OCI-LY1 (cell line): ENCODE measurements at regions not wholly inside any gene's neighbourhood (a gene's known extent, or its start where the extent isn't known, plus 50 kb on each side); places are given as distances from the start of the nearest gene placed in this dataset.

Source experiments
- H2AFZ ChIP-seq: fragments of 200-600 bp; sonication (generic), shearing (Covaris generic); 2 replicates; pipeline ENCODE4 v1.6.0; 2014; ENCODE audit warnings: antibody characterized with exemption, mild to moderate bottlenecking, low read length
- H3F3A ChIP-seq: fragments of 200-600 bp; sonication (generic), shearing (Covaris generic); 2 replicates; pipeline ENCODE4 v1.6.0; 2014; ENCODE audit warnings: mild to moderate bottlenecking, antibody characterized with exemption, low read length, moderate library complexity; ENCODE audit not compliant: insufficient read depth
- H3K27ac ChIP-seq: fragments of 200-600 bp; sonication (generic); 2 replicates; pipeline ENCODE4 v1.5.1; 2014; ENCODE audit warnings: low read length, mixed run types, mild to moderate bottlenecking, low read depth; ENCODE audit not compliant: poor library complexity, severe bottlenecking
- H3K27me3 ChIP-seq: fragments of 200-600 bp; sonication (generic); 2 replicates; pipeline ENCODE4 v1.6.0; 2014; ENCODE audit warnings: antibody characterized with exemption, mild to moderate bottlenecking, low read length, moderate library complexity; ENCODE audit not compliant: insufficient read depth
- H3K36me3 ChIP-seq: fragments of 200-600 bp; sonication (generic); 2 replicates; pipeline ENCODE4 v1.6.1; 2014; ENCODE audit warnings: mild to moderate bottlenecking, antibody characterized with exemption, low read length, moderate library complexity, mixed read lengths; ENCODE audit not compliant: insufficient read depth
- H3K4me1 ChIP-seq: fragments of 200-600 bp; sonication (generic); 2 replicates; pipeline ENCODE4 v1.5.1; 2014; ENCODE audit warnings: mild to moderate bottlenecking, low read length, moderate library complexity; ENCODE audit not compliant: insufficient read depth, severe bottlenecking
- H3K4me2 ChIP-seq: fragments of 200-600 bp; sonication (generic), shearing (Covaris generic); 2 replicates; pipeline ENCODE4 v1.6.1; 2014; ENCODE audit warnings: low read length
- H3K4me3 ChIP-seq: fragments of 200-600 bp; sonication (generic); 2 replicates; pipeline ENCODE4 v1.5.1; 2014; ENCODE audit warnings: low read length, low read depth, mild to moderate bottlenecking, mixed read lengths; ENCODE audit not compliant: poor library complexity, severe bottlenecking
- H3K79me2 ChIP-seq: fragments of 200-600 bp; shearing (Covaris generic); 2 replicates; pipeline ENCODE4 v1.6.1; 2016; ENCODE audit warnings: mixed run types, low read length, mixed read lengths; ENCODE audit not compliant: insufficient read depth
- H3K9ac ChIP-seq: fragments of 200-600 bp; sonication (generic), shearing (Covaris generic); 2 replicates; pipeline ENCODE4 v1.6.1; 2014; ENCODE audit warnings: mild to moderate bottlenecking, low read length, mixed read lengths
- H3K9me2 ChIP-seq: fragments of 200-600 bp; sonication (generic), shearing (Covaris generic); 2 replicates; pipeline ENCODE4 v1.6.1; 2014; ENCODE audit warnings: low read depth, mild to moderate bottlenecking, low read length, mixed read lengths
- H3K9me3 ChIP-seq: fragments of 200-600 bp; shearing (Covaris generic); 2 replicates; pipeline ENCODE4 v1.6.1; 2014; ENCODE audit warnings: low read length, mixed read lengths
- H4K20me1 ChIP-seq: fragments of 200-600 bp; sonication (generic), shearing (Covaris generic); 2 replicates; pipeline ENCODE4 v1.6.0; 2016; ENCODE audit warnings: mild to moderate bottlenecking, low read length; ENCODE audit not compliant: insufficient read depth
- CTCF ChIP-seq: fragments of 200-600 bp; sonication (generic), shearing (Covaris generic); IDR thresholded peaks from 2 replicates; pipeline ENCODE4 v1.5.1; 2017; ENCODE audit warnings: mild to moderate bottlenecking, antibody characterized with exemption, low read length, moderate library complexity, mixed read lengths
- EZH2 ChIP-seq: fragments of 200-600 bp; sonication (generic), shearing (Covaris generic); IDR thresholded peaks from 2 replicates; pipeline ENCODE4 v1.8.0; 2017; ENCODE audit warnings: borderline replicate concordance, mixed run types, mild to moderate bottlenecking, antibody characterized with exemption, low read length, moderate library complexity, mixed read lengths

- TF ChIP-seq EZH2: no peak
- no peak for TF ChIP-seq CTCF
- H3F3A ChIP-seq: no peaks in the 10 kb centered on the region
- H3K79me2 ChIP-seq: no peaks in the 10 kb centered on the region
- H3K27me3 ChIP-seq: no peaks in the 10 kb centered on the region
- H3K9ac ChIP-seq: no peak overlapping the region
- no peak overlapping the region for H2AFZ ChIP-seq
- no peaks in the 10 kb centered on the region for H3K4me1 ChIP-seq
- no peaks in the 10 kb centered on the region for H3K36me3 ChIP-seq
- no peak overlapping the region for H3K4me3 ChIP-seq
- H3K9me2 ChIP-seq: no peaks in the 10 kb centered on the region
- H3K9me3 ChIP-seq: no peaks in the 10 kb centered on the region
- no peak overlapping the region for H3K27ac ChIP-seq
- no peak overlapping the region for H3K4me2 ChIP-seq
- no peaks in the 10 kb centered on the region for H4K20me1 ChIP-seq
These were observed 135.1 kb upstream of the IRX2 start for GRCh38 chr5:2886531-2886930.

GRCh38 chr5:2883771-2884170 lies 132.3 kb upstream of the IRX2 start:
- H3K4me2 ChIP-seq: no peak overlapping the region
- no peaks in the 10 kb centered on the region for H3K9me3 ChIP-seq
- H3K27ac ChIP-seq: no peak overlapping the region
- H2AFZ ChIP-seq: no peak overlapping the region
- no peaks in the 10 kb centered on the region for H3K36me3 ChIP-seq
- no peaks in the 10 kb centered on the region for H4K20me1 ChIP-seq
- no peak overlapping the region for H3K4me3 ChIP-seq
- H3F3A ChIP-seq: no peaks in the 10 kb centered on the region
- no peaks in the 10 kb centered on the region for H3K4me1 ChIP-seq
- no peak for TF ChIP-seq EZH2
- no peak for TF ChIP-seq CTCF
- no peaks in the 10 kb centered on the region for H3K79me2 ChIP-seq
- H3K9me2 ChIP-seq: no peaks in the 10 kb centered on the region; the same call in 1 of the 2 replicates
- no peaks in the 10 kb centered on the region for H3K27me3 ChIP-seq
- no peak overlapping the region for H3K9ac ChIP-seq

GRCh38 chr5:2879701-2880100 lies 128.2 kb upstream of the IRX2 start:
- Histone ChIP-seq H3K9me3 (no peaks in the 10 kb centered on the region), H3K9me2 (no peaks in the 10 kb centered on the region; the same call in 1 of the 2 replicates), H3K79me2 (no peaks in the 10 kb centered on the region), H3K9ac (no peak overlapping the region), H3K4me3 (no peak overlapping the region), H2AFZ (no peak overlapping the region), H3K4me1 (no peaks in the 10 kb centered on the region), H3K27me3 (no peaks in the 10 kb centered on the region; the same call in 1 of the 2 replicates), H3K36me3 (no peaks in the 10 kb centered on the region), H3K27ac (no peak overlapping the region), H4K20me1 (no peaks in the 10 kb centered on the region), H3K4me2 (no peak overlapping the region), H3F3A (no peaks in the 10 kb centered on the region)
- TF ChIP-seq CTCF: no peak
- no peak for TF ChIP-seq EZH2
